OCI-LY7 (cell line): ENCODE measurements at regions not wholly inside any gene's neighbourhood (a gene's known extent, or its start where the extent isn't known, plus 50 kb on each side); places are given as distances from the start of the nearest gene placed in this dataset.

Experiments used
- BruUV-seq: library from RNA; stranded (reverse); fragments of 400-500 nt; replicated peaks from 2 replicates; lab custom pipeline; 2021; lab: Mats Ljungman, UMichigan
- CTCF ChIA-PET: fragments of 300-600 bp; sonication (Branson Sonifier 250); formaldehyde crosslinking; loops from one replicate; lab custom pipeline; 2022; ENCODE audit warnings: antibody characterized with exemption; ENCODE audit not compliant: unreplicated experiment; lab: Charles Lee
- POLR2A ChIA-PET: fragments of 300-600 bp; sonication (Branson Sonifier 250); formaldehyde crosslinking; loops from one replicate; lab custom pipeline; 2022; ENCODE audit warnings: antibody characterized with exemption; lab: Charles Lee
- DNase-seq: peaks from one replicate; pipeline ENCODE4 v3.0.0-alpha.2; 2015; ENCODE audit warnings: low spot score
- H2AFZ ChIP-seq: fragments of 200-600 bp; sonication (generic), shearing (Covaris generic); 2 replicates; pipeline ENCODE4 v1.6.1; 2014; ENCODE audit warnings: mild to moderate bottlenecking, antibody characterized with exemption, low read length, moderate library complexity
- H3K27ac ChIP-seq: fragments of 200-600 bp; sonication (generic); 2 replicates; pipeline ENCODE4 v1.5.1; 2014; ENCODE audit warnings: mixed run types, low read depth, mild to moderate bottlenecking, moderate library complexity, low read length, inconsistent platforms; ENCODE audit not compliant: poor library complexity, severe bottlenecking
- H3K36me3 ChIP-seq: fragments of 200-600 bp; sonication (generic); 2 replicates; pipeline ENCODE4 v1.6.1; 2014; ENCODE audit warnings: mild to moderate bottlenecking, antibody characterized with exemption, low read length, moderate library complexity, mixed read lengths; ENCODE audit not compliant: insufficient read depth
- H3K4me1 ChIP-seq: fragments of 200-600 bp; sonication (generic); 2 replicates; pipeline ENCODE4 v1.5.1; 2014; ENCODE audit warnings: mild to moderate bottlenecking, low read length; ENCODE audit not compliant: insufficient read depth, poor library complexity, severe bottlenecking
- H3K4me2 ChIP-seq: fragments of 200-600 bp; sonication (generic); 2 replicates; pipeline ENCODE4 v1.6.1; 2014; ENCODE audit warnings: mild to moderate bottlenecking, low read length
- H3K4me3 ChIP-seq: fragments of 200-600 bp; sonication (generic); 2 replicates; pipeline ENCODE4 v1.5.1; 2014; ENCODE audit warnings: mild to moderate bottlenecking, low read depth, low read length; ENCODE audit not compliant: poor library complexity, severe bottlenecking
- H3K79me2 ChIP-seq: fragments of 200-600 bp; sonication (generic); 2 replicates; pipeline ENCODE4 v1.6.1; 2016; ENCODE audit warnings: low read depth, mild to moderate bottlenecking, low read length, moderate library complexity, mixed read lengths; ENCODE audit not compliant: insufficient read depth
- H3K9me2 ChIP-seq: fragments of 200-600 bp; sonication (generic); 2 replicates; pipeline ENCODE4 v1.6.1; 2016; ENCODE audit warnings: mild to moderate bottlenecking, low read length, mixed read lengths; ENCODE audit not compliant: insufficient read depth
- H3K9me3 ChIP-seq: fragments of 200-600 bp; sonication (generic); 2 replicates; pipeline ENCODE4 v1.6.1; 2014; ENCODE audit warnings: mild to moderate bottlenecking, mixed run types, low read length, mixed read lengths
- H4K20me1 ChIP-seq: fragments of 200-600 bp; sonication (generic); 2 replicates; pipeline ENCODE4 v1.6.1; 2014; ENCODE audit warnings: mild to moderate bottlenecking, antibody characterized with exemption, low read length, moderate library complexity, mixed read lengths; ENCODE audit not compliant: insufficient read depth
- CTCF ChIP-seq: fragments of 200-600 bp; sonication (generic); conservative IDR thresholded peaks from 2 replicates; pipeline ENCODE4 v1.5.1; 2014; ENCODE audit warnings: mild to moderate bottlenecking, antibody characterized with exemption, low read length, moderate library complexity, mixed read lengths
- EZH2phosphoT487 ChIP-seq: fragments of 200-600 bp; sonication (generic); IDR thresholded peaks from 2 replicates; pipeline ENCODE4 v1.6.1; 2018; ENCODE audit warnings: low read depth, borderline replicate concordance, mild to moderate bottlenecking, mixed run types, antibody characterized with exemption, low read length, moderate library complexity, mixed read lengths
- intact Hi-C: fragments of 100-400 bp; cut with micrococcal nuclease; formaldehyde crosslinking; loops from one replicate; pipeline ENCODE4 v1.10.0; 2022; ENCODE audit not compliant: unreplicated experiment

GRCh38 chr2:65647249-65647842 lies 214.9 kb upstream of the SPRED2 start:
- Histone ChIP-seq H2AFZ (no peak overlapping the region), H4K20me1 (no peaks in the 10 kb centered on the region), H3K4me1 (peaks cover 8% of the 10 kb centered on the region), H3K79me2 (no peaks in the 10 kb centered on the region), H3K36me3 (no peaks in the 10 kb centered on the region), H3K4me2 (no peak overlapping the region), H3K4me3 (no peak overlapping the region), H3K9me3 (no peaks in the 10 kb centered on the region), H3K9me2 (no peaks in the 10 kb centered on the region), H3K27ac (no peak overlapping the region)
- POLR2A ChIA-PET: no interaction called here
- intact Hi-C loops: no loop called here
- BruUV-seq: no TSS peak
- CTCF ChIA-PET: no interaction called here
- TF ChIP-seq CTCF: no peak
- no peak for TF ChIP-seq EZH2phosphoT487
- DNase-seq: peak; percentile 54

GRCh38 chr2:65640793-65641103 lies 208.3 kb upstream of the SPRED2 start:
- Histone ChIP-seq H3K9me2 (no peaks in the 10 kb centered on the region), H3K9me3 (no peaks in the 10 kb centered on the region), H3K36me3 (no peaks in the 10 kb centered on the region), H4K20me1 (no peaks in the 10 kb centered on the region), H3K4me3 (no peak overlapping the region), H2AFZ (peak overlapping the region; percentile 48; the same call in 1 of the 2 replicates), H3K79me2 (no peaks in the 10 kb centered on the region), H3K27ac (no peak overlapping the region), H3K4me2 (no peak overlapping the region), H3K4me1 (no peaks in the 10 kb centered on the region)
- ChIA-PET CTCF (no interaction called here), POLR2A (no interaction called here)
- intact Hi-C loops: loop anchor here (5.0 kb wide), 1 partner anchor 72 kb away; no protein-coding TSS in a partner anchor
- TF ChIP-seq CTCF (peak; percentile 22; the same call in 1 of the 2 replicates), EZH2phosphoT487 (no peak)
- no peak for DNase-seq
- BruUV-seq: no TSS peak

- Histone ChIP-seq H3K36me3 (no peaks in the 10 kb centered on the region), H3K4me2 (no peak overlapping the region), H3K79me2 (no peaks in the 10 kb centered on the region), H3K9me2 (no peaks in the 10 kb centered on the region), H3K27ac (no peak overlapping the region), H3K9me3 (no peaks in the 10 kb centered on the region), H2AFZ (no peak overlapping the region), H3K4me3 (no peak overlapping the region), H3K4me1 (no peaks in the 10 kb centered on the region), H4K20me1 (no peaks in the 10 kb centered on the region)
- TF ChIP-seq EZH2phosphoT487: no peak
- intact Hi-C loops: no loop called here
- BruUV-seq: no TSS peak
- DNase-seq: no peak
- ChIA-PET CTCF (no interaction called here), POLR2A (interaction anchor here (0.7 kb wide), 1 partner anchor 1348 kb away, joined by 3 read pairs; no protein-coding TSS in a partner anchor)
Observed at GRCh38 chr2:65639156-65639864, 206.9 kb upstream of the SPRED2 start.
